NT2/D1 (cell line): ENCODE measurements at regions not wholly inside any gene's neighbourhood (a gene's known extent, or its start where the extent isn't known, plus 50 kb on each side); places are given as distances from the start of the nearest gene placed in this dataset.

Experiments used
- DNase-seq: peaks from one replicate; pipeline ENCODE4 v3.0.0-alpha.2; 2011; ENCODE audit warnings: low read depth, low spot score
- H3K27me3 ChIP-seq: 2 replicates; pipeline ENCODE4 v1.6.0; 2011; ENCODE audit warnings: mild to moderate bottlenecking; ENCODE audit not compliant: insufficient read length, insufficient read depth
- H3K36me3 ChIP-seq: 2 replicates; pipeline ENCODE4 v1.6.1; 2011; ENCODE audit warnings: mild to moderate bottlenecking, low read length, mixed read lengths; ENCODE audit not compliant: insufficient read depth, insufficient read length
- H3K4me1 ChIP-seq: 2 replicates; pipeline ENCODE4 v1.5.1; 2011; ENCODE audit not compliant: insufficient read depth, insufficient read length
- H3K4me3 ChIP-seq: 2 replicates; pipeline ENCODE4 v1.5.1; 2011; ENCODE audit warnings: low read depth; ENCODE audit not compliant: insufficient read length
- H3K9ac ChIP-seq: 2 replicates; pipeline ENCODE4 v1.6.0; 2011; ENCODE audit warnings: low read depth; ENCODE audit not compliant: insufficient read length
- H3K9me3 ChIP-seq: 2 replicates; pipeline ENCODE4 v1.5.1; 2011; ENCODE audit warnings: mild to moderate bottlenecking, low read length; ENCODE audit not compliant: insufficient read depth
- SUZ12 ChIP-seq: IDR thresholded peaks from 2 replicates; pipeline ENCODE4 v1.6.1; 2011; ENCODE audit not compliant: insufficient read length, insufficient read depth; ENCODE audit errors: extremely low read depth
- YY1 ChIP-seq: IDR thresholded peaks from 2 replicates; pipeline ENCODE4 v1.6.1; 2011; ENCODE audit not compliant: insufficient read length, insufficient read depth
- ZNF274 ChIP-seq: IDR thresholded peaks from 2 replicates; pipeline ENCODE4 v1.6.1; 2011; ENCODE audit warnings: mild to moderate bottlenecking, low read depth, low read length

DNA sequence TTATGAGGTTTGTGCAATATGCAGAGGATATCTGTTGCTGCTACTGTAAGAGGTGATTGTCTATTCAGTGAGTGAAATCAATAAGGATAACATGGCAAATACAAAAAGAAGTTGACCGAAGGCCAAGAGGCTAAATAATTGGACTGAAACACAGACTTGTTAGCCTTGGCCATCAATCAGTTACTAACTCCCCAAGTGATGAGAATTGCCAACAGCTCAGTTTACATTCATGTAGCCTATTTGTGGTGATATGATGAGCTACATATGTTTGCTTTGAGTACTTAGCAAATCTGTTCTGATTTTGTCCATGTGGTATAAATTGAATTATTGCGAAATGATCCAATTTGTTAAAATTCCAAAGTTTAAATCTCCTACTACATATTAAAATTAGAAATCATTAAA lies 68.6 kb upstream of the VAV3 start:
- no peaks in the 10 kb centered on the region for H3K9me3 ChIP-seq
- no peak overlapping the region for H3K4me3 ChIP-seq
- DNase-seq = no peak
- no peak overlapping the region for H3K9ac ChIP-seq
- no peaks in the 10 kb centered on the region for H3K4me1 ChIP-seq
- H3K27me3 ChIP-seq = no peaks in the 10 kb centered on the region
- TF ChIP-seq ZNF274 (no peak), SUZ12 (no peak), YY1 (no peak)
- H3K36me3 ChIP-seq = no peaks in the 10 kb centered on the region

DNA sequence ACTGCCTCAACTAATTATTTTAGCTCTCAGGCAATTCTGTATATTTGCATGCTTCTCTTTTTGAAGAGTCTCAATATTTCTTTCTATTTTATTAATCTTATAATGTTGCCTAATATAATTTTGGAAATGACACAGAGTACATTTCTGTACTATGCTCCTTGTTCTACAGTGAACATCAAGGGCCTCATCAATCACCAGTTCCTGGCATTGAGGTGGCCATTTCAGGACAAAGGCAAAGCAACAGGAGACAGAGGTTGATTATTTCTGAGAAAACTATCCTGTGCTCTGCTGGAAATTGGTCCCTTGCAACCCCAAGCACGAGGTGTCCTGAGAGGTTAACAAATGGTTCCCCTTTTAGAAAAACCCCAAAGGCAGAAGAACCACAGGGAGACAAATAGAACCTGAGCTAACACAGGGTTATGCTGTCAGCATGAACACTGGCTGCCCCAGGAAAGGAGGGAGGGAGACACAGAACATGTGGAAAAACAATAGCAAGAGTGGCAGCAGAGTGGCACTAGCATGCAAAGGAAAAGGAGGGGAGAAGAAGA lies 63.9 kb upstream of the VAV3 start:
- no peak for TF ChIP-seq ZNF274
- TF ChIP-seq YY1 = no peak
- no peak for TF ChIP-seq SUZ12
- no peaks in the 10 kb centered on the region for H3K4me1 ChIP-seq
- no peak overlapping the region for H3K9ac ChIP-seq
- H3K4me3 ChIP-seq = no peak overlapping the region
- H3K36me3 ChIP-seq = no peaks in the 10 kb centered on the region
- no peaks in the 10 kb centered on the region for H3K27me3 ChIP-seq
- no peaks in the 10 kb centered on the region for H3K9me3 ChIP-seq
- no peak for DNase-seq

GRCh38 chr1:108027389-108027788 lies 62.4 kb upstream of the VAV3 start:
- DNase-seq = no peak
- TF ChIP-seq SUZ12 = no peak
- TF ChIP-seq YY1 = no peak
- no peak for TF ChIP-seq ZNF274
- H3K9ac ChIP-seq = no peak overlapping the region

DNA sequence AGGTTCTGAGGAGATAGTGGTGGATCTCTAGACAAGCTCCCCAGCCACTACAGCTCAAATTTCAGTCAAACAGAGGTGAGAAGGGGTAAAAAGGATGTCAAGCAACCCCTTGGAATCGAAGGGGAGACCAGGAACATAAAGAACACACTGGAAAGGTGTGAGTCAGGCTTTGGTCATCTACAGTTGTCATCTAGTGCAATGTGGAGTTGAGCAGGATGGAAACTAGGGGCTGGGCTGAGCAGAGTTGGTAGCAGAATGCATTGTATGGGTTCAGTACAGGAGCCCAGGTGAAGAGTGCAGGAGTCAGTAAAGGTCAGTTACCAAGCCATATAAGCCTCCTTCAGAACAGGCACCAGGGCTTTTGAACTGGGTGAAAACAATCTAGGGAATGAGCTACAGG lies 52.7 kb upstream of the VAV3 start:
- TF ChIP-seq YY1 (no peak), SUZ12 (no peak), ZNF274 (no peak)
- Histone ChIP-seq H3K9ac (no peak overlapping the region), H3K36me3 (no peaks in the 10 kb centered on the region), H3K4me1 (no peaks in the 10 kb centered on the region), H3K4me3 (no peak overlapping the region), H3K27me3 (no peaks in the 10 kb centered on the region), H3K9me3 (no peaks in the 10 kb centered on the region)
- no peak for DNase-seq

More at GRCh38 chr1:108027389-108027788, 62.4 kb upstream of the VAV3 start:
- Histone ChIP-seq H3K9me3 (no peaks in the 10 kb centered on the region), H3K36me3 (no peaks in the 10 kb centered on the region), H3K4me3 (no peak overlapping the region), H3K27me3 (no peaks in the 10 kb centered on the region), H3K4me1 (no peaks in the 10 kb centered on the region)

DNA sequence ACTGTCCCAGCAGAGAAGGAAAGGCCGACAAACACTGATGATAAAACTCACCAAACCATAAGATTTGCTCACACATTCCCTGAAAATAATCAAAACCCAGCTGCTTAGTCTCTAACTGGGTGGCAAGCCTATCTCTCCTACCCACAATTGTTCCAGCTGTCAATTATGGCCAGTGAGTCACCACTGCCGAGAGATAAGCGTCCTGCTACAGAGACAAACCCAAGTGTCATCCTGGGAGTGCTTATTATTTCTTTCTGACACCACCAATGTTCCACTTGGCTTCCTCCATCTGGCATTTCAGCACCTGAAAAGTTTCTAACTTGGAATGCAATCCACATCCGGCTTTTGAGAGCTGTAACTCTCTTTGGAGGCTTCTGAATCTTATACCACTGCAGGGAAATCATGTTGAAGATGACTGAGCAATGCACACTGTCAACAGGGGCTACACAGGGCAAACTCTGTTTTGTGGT lies 51.5 kb upstream of the VAV3 start:
- Histone ChIP-seq H3K9ac (no peak overlapping the region), H3K4me3 (no peak overlapping the region), H3K27me3 (no peaks in the 10 kb centered on the region), H3K4me1 (no peaks in the 10 kb centered on the region), H3K9me3 (no peaks in the 10 kb centered on the region), H3K36me3 (no peaks in the 10 kb centered on the region)
- DNase-seq = no peak
- no peak for TF ChIP-seq YY1
- TF ChIP-seq SUZ12 = no peak
- TF ChIP-seq ZNF274 = no peak
